ENCODE measurements at regions not wholly inside any gene's neighbourhood (a gene's known extent, or its start where the extent isn't known, plus 50 kb on each side); places are given as distances from the start of the nearest gene placed in this dataset.

DNA sequence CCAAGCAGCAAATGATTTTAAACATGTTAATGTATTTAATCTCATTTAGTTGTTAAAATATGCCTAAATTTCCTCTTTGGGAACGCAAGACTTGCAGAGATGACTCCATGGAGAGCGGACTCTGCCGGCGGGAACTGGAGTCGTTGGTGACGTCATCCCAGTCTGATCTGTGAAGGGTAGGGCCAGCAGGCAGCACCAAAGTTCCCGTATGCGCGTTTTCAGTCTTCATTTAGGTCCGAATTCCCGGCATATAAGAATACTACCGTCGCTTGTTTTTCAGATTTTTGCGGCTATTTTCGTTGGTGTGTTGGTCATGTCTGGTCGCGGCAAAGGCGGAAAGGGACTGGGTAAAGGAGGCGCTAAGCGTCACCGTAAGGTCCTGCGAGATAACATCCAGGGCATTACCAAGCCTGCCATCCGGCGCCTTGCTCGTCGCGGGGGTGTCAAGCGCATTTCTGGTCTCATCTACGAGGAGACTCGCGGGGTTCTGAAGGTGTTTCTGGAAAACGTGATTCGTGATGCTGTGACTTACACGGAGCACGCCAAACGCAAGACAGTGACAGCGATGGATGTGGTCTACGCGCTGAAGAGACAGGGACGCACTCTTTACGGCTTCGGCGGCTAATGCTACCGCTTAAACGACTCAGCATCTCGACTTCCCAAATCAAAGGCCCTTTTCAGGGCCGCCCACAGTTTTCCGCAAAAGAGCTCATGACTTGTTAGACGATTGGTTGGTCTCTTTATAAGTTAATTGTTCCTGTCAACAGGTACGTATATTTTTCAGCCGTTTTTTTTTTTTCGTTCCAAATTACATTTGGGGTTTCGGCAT lies 117.3 kb downstream of the HFE start (continued):
- peak; percentile 100 for TF ChIP-seq SIN3A (IDR thresholded peaks at IDR 0.05; ENCODE audit: borderline replicate concordance, low read depth, low read length)
- no peak for TF ChIP-seq GABPA (IDR thresholded peaks at IDR 0.05; ENCODE audit: low read depth)
- TF ChIP-seq, protein P1, sequence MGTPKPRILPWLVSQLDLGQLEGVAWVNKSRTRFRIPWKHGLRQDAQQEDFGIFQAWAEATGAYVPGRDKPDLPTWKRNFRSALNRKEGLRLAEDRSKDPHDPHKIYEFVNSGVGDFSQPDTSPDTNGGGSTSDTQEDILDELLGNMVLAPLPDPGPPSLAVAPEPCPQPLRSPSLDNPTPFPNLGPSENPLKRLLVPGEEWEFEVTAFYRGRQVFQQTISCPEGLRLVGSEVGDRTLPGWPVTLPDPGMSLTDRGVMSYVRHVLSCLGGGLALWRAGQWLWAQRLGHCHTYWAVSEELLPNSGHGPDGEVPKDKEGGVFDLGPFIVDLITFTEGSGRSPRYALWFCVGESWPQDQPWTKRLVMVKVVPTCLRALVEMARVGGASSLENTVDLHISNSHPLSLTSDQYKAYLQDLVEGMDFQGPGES (IDR thresholded peaks at IDR 0.05; ENCODE audit: low read depth, low read length) = peak; percentile 88
- TF ChIP-seq, protein P2, sequence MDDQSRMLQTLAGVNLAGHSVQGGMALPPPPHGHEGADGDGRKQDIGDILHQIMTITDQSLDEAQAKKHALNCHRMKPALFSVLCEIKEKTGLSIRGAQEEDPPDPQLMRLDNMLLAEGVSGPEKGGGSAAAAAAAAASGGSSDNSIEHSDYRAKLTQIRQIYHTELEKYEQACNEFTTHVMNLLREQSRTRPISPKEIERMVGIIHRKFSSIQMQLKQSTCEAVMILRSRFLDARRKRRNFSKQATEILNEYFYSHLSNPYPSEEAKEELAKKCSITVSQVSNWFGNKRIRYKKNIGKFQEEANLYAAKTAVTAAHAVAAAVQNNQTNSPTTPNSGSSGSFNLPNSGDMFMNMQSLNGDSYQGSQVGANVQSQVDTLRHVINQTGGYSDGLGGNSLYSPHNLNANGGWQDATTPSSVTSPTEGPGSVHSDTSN (IDR thresholded peaks at IDR 0.05) = peak; percentile 44; the same call in 1 of the 2 replicates
- TF ChIP-seq FOSL2 (IDR thresholded peaks at IDR 0.05; ENCODE audit: borderline replicate concordance, low read depth) = no peak
- peak; percentile 88 to 97 for TF ChIP-seq EP300 (IDR thresholded peaks at IDR 0.05; ENCODE audit: borderline replicate concordance in 1 of 2, low read depth in 1 of 2, low read length in 1 of 2)
- TF ChIP-seq RCOR1 (IDR thresholded peaks at IDR 0.05; ENCODE audit: low read length) = peak; percentile 92
- TF ChIP-seq MEF2A (IDR thresholded peaks at IDR 0.05; ENCODE audit: borderline replicate concordance, low read depth) = 0 out of 2 replicates have a peak, but pooled peaks have one; percentile 22
- TF ChIP-seq JUND (IDR thresholded peaks at IDR 0.05) = peak; percentile 79
- TF ChIP-seq RFX5 (IDR thresholded peaks at IDR 0.05; ENCODE audit: low read length) = no peak

GRCh38 chr6:26205161-26205624 lies 118.0 kb downstream of the HFE start:
- WGBS (ENCODE audit: low lambda C conversion rate) = under 1% methylated on average over 17 of the region's 18 CpGs
- ChIA-PET POLR2A (interaction anchor here (0.8 to 6.3 kb wide), 20 partner anchors 8 to 1687 kb away, joined by 3 to 211 read pairs (median 7); a partner anchor contains a TSS), CTCF (interaction anchor here (0.6 to 2.9 kb wide), 2 partner anchors 11 to 934 kb away, joined by 3 to 10 read pairs; a partner anchor contains a TSS)
- no peaks in the 10 kb centered on the region for H3K36me3 ChIP-seq (replicated peaks in 1 of 2; ENCODE audit: control insufficient read depth in 1 of 2, insufficient read depth in 2 of 2, low read length in 1 of 2)
- H3K4me3 ChIP-seq (ENCODE audit: low read depth in 2 of 2, low read length in 1 of 2) = peak overlapping the region; percentile 69 to 95
- no peaks in the 10 kb centered on the region for H3K9me2 ChIP-seq
- no peaks in the 10 kb centered on the region for H3K79me2 ChIP-seq (ENCODE audit: insufficient read depth)
- H3K4me1 ChIP-seq (ENCODE audit: control insufficient read depth in 1 of 2, insufficient read depth in 2 of 2, low read depth in 1 of 2, low read length in 1 of 2) = peaks cover 3 to 13% of the 10 kb centered on the region in 2 experiments; a peak in 3 of 4 replicates
- H2AFZ ChIP-seq (ENCODE audit: low read depth) = no peak overlapping the region
- H4K20me1 ChIP-seq (ENCODE audit: insufficient read depth) = no peaks in the 10 kb centered on the region
- peak; percentile 49 for DNase-seq
- TF ChIP-seq TEAD4 (IDR thresholded peaks at IDR 0.05; ENCODE audit: borderline replicate concordance, insufficient read depth) (no peak), FOXM1 (IDR thresholded peaks at IDR 0.05; ENCODE audit: low read depth) (no peak), CHD2 (IDR thresholded peaks at IDR 0.05; ENCODE audit: low read length, partially characterized antibody) (no peak), JUND (IDR thresholded peaks at IDR 0.05) (0 out of 2 replicates have a peak, but pooled peaks have one; percentile 3), YY1 (IDR thresholded peaks at IDR 0.05; ENCODE audit: low read depth) (peak; percentile 86), POLR2AphosphoS5 (IDR thresholded peaks at IDR 0.05; ENCODE audit: low read depth, low read length) (peak; percentile 63), TAF1 (IDR thresholded peaks at IDR 0.05; ENCODE audit: borderline replicate concordance, low read depth, low read length) (peak; percentile 48; the same call in 1 of the 2 replicates), RFX5 (IDR thresholded peaks at IDR 0.05; ENCODE audit: low read length) (peak; percentile 57; the same call in 1 of the 2 replicates), SIN3A (IDR thresholded peaks at IDR 0.05; ENCODE audit: borderline replicate concordance, low read depth, low read length) (0 out of 2 replicates have a peak, but pooled peaks have one; percentile 10), NFIC (IDR thresholded peaks at IDR 0.05; ENCODE audit: borderline replicate concordance) (0 out of 2 replicates have a peak, but pooled peaks have one; percentile 19), CTCF (IDR thresholded peaks at IDR 0.05) (no peak)
- TF ChIP-seq, protein P3, sequence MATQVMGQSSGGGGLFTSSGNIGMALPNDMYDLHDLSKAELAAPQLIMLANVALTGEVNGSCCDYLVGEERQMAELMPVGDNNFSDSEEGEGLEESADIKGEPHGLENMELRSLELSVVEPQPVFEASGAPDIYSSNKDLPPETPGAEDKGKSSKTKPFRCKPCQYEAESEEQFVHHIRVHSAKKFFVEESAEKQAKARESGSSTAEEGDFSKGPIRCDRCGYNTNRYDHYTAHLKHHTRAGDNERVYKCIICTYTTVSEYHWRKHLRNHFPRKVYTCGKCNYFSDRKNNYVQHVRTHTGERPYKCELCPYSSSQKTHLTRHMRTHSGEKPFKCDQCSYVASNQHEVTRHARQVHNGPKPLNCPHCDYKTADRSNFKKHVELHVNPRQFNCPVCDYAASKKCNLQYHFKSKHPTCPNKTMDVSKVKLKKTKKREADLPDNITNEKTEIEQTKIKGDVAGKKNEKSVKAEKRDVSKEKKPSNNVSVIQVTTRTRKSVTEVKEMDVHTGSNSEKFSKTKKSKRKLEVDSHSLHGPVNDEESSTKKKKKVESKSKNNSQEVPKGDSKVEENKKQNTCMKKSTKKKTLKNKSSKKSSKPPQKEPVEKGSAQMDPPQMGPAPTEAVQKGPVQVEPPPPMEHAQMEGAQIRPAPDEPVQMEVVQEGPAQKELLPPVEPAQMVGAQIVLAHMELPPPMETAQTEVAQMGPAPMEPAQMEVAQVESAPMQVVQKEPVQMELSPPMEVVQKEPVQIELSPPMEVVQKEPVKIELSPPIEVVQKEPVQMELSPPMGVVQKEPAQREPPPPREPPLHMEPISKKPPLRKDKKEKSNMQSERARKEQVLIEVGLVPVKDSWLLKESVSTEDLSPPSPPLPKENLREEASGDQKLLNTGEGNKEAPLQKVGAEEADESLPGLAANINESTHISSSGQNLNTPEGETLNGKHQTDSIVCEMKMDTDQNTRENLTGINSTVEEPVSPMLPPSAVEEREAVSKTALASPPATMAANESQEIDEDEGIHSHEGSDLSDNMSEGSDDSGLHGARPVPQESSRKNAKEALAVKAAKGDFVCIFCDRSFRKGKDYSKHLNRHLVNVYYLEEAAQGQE (IDR thresholded peaks at IDR 0.05; ENCODE audit: low read depth, low read length) = peak; percentile 13; the same call in 1 of the 2 replicates
- H3K9me3 ChIP-seq = no peaks in the 10 kb centered on the region
- H3K27ac ChIP-seq (ENCODE audit: low read depth in 2 of 2, low read length in 1 of 2) = peak overlapping the region; percentile 97 to 99
- peaks cover 32% of the 10 kb centered on the region for H3F3A ChIP-seq (replicated peaks; ENCODE audit: insufficient read depth)
- no peaks in the 10 kb centered on the region for H3K27me3 ChIP-seq (ENCODE audit: insufficient read depth)
- H3K4me2 ChIP-seq = peak overlapping the region; percentile 78
- peak overlapping the region; percentile 94 for H3K9ac ChIP-seq

Data from SK-N-SH (cell line).